ENCODE measurements at regions not wholly inside any gene's neighbourhood (a gene's known extent, or its start where the extent isn't known, plus 50 kb on each side); places are given as distances from the start of the nearest gene placed in this dataset.

- TF ChIP-seq POLR2A (IDR thresholded peaks at IDR 0.05) (no peak), CTCF (IDR thresholded peaks at IDR 0.05) (no peak)
These were observed 583.1 kb downstream of the XIRP2 start for GRCh38 chr2:167471332-167471731.
